MM.1S (cell line): ENCODE measurements at regions not wholly inside any gene's neighbourhood (a gene's known extent, or its start where the extent isn't known, plus 50 kb on each side); places are given as distances from the start of the nearest gene placed in this dataset.
"Not testable (repeated sequence)": the region's sequence is repeated elsewhere in the genome, so short reads cannot be mapped to it uniquely, and the experiment has no call there.

Source experiments
- DNase-seq: peaks from one replicate; pipeline ENCODE4 v3.0.0-alpha.2; 2015
- H2AFZ ChIP-seq: fragments of 300-600 bp; sonication (generic); 2 replicates; pipeline ENCODE4 v1.6.0; 2016; ENCODE audit warnings: antibody characterized with exemption, low read length
- H3F3A ChIP-seq: fragments of 300-600 bp; sonication (generic); 2 replicates; pipeline ENCODE4 v1.6.1; 2016; ENCODE audit warnings: mild to moderate bottlenecking, antibody characterized with exemption, low read length, moderate library complexity, mixed read lengths; ENCODE audit not compliant: insufficient read depth
- H3K27ac ChIP-seq: fragments of 300-600 bp; sonication (generic); 2 replicates; pipeline ENCODE4 v1.5.1; 2016; ENCODE audit warnings: mild to moderate bottlenecking, low read length
- H3K27me3 ChIP-seq: fragments of 300-600 bp; sonication (generic); replicated peaks from 2 replicates; pipeline ENCODE4 v1.6.0; 2016; ENCODE audit warnings: low read length; ENCODE audit not compliant: insufficient read depth
- H3K36me3 ChIP-seq: fragments of 300-600 bp; sonication (generic); replicated peaks from 2 replicates; pipeline ENCODE4 v1.6.1; 2016; ENCODE audit warnings: mild to moderate bottlenecking, low read length, mixed read lengths; ENCODE audit not compliant: insufficient read depth
- H3K4me1 ChIP-seq: fragments of 300-600 bp; sonication (generic); 2 replicates; pipeline ENCODE4 v1.6.1; 2016; ENCODE audit warnings: low read length, mixed read lengths
- H3K4me2 ChIP-seq: fragments of 300-600 bp; sonication (generic); 2 replicates; pipeline ENCODE4 v1.6.0; 2016; ENCODE audit warnings: low read depth, low read length
- H3K4me3 ChIP-seq: fragments of 300-600 bp; sonication (generic); 2 replicates; pipeline ENCODE4 v1.5.1; 2016; ENCODE audit warnings: low read length, mixed read lengths
- H3K79me2 ChIP-seq: fragments of 300-600 bp; sonication (generic); 2 replicates; pipeline ENCODE4 v1.6.1; 2016; ENCODE audit warnings: mixed run types, low read length, mixed read lengths
- H3K9ac ChIP-seq: fragments of 300-600 bp; sonication (generic); 2 replicates; pipeline ENCODE4 v1.6.1; 2016; ENCODE audit warnings: low read length, mixed read lengths
- H3K9me2 ChIP-seq: fragments of 300-600 bp; sonication (generic); replicated peaks from 2 replicates; pipeline ENCODE4 v1.6.1; 2016; ENCODE audit warnings: mild to moderate bottlenecking, low read length, mixed read lengths; ENCODE audit not compliant: insufficient read depth
- H3K9me3 ChIP-seq: fragments of 300-600 bp; sonication (generic); replicated peaks from 2 replicates; pipeline ENCODE4 v1.6.1; 2016; ENCODE audit warnings: mild to moderate bottlenecking, low read length, mixed read lengths; ENCODE audit not compliant: insufficient read depth
- H4K20me1 ChIP-seq: fragments of 300-600 bp; sonication (generic); 2 replicates; pipeline ENCODE4 v1.6.1; 2016; ENCODE audit warnings: mild to moderate bottlenecking, low read length, moderate library complexity, mixed read lengths; ENCODE audit not compliant: insufficient read depth
- EZH2 ChIP-seq: fragments of 300-600 bp; sonication (generic); optimal IDR thresholded peaks from 2 replicates; pipeline ENCODE3; 2017; ENCODE audit warnings: low read depth, mild to moderate bottlenecking, antibody characterized with exemption, low read length, mixed read lengths
- EZH2phosphoT487 ChIP-seq: fragments of 300-600 bp; sonication (generic); IDR thresholded peaks from 2 replicates; pipeline ENCODE4 v1.6.1; 2018; ENCODE audit warnings: antibody characterized with exemption, low read length
- TF ChIP-seq, protein P1 (sequence below): fragments of 300-600 bp; sonication (generic); IDR thresholded peaks from 2 replicates; pipeline ENCODE4 v1.5.1; 2016; ENCODE audit warnings: antibody characterized with exemption, low read length, mixed read lengths

DNA sequence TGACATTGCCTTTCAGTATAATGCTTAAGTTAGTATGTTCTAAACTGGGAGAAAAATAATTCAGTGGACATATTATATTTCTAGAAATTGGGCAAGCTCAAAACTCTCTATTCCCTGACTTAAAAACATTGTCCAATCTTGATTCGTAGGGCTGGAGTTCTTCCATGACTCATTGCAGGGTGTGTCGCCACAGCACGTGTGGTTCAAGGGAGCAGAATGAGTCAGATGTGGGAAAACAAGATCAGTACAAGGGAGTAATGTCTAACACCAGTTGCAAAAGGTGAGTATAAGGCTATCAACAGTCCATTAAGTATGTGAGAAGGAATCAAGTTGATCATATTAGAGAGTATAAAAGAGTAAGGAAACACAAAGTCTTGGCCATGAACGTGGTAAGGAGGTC, 887.0 kb downstream of the TMTC2 start:
- Histone ChIP-seq H3K4me2 (no peak overlapping the region), H3F3A (no peaks in the 10 kb centered on the region), H3K9ac (no peak overlapping the region), H4K20me1 (no peaks in the 10 kb centered on the region), H3K36me3 (no peaks in the 10 kb centered on the region), H3K9me3 (no peaks in the 10 kb centered on the region), H3K4me3 (no peak overlapping the region), H3K27me3 (no peaks in the 10 kb centered on the region), H2AFZ (no peak overlapping the region), H3K9me2 (no peaks in the 10 kb centered on the region), H3K79me2 (no peaks in the 10 kb centered on the region), H3K4me1 (no peaks in the 10 kb centered on the region), H3K27ac (no peak overlapping the region)
- TF ChIP-seq EZH2phosphoT487 (no peak), EZH2 (no peak)
- TF ChIP-seq, protein P1, sequence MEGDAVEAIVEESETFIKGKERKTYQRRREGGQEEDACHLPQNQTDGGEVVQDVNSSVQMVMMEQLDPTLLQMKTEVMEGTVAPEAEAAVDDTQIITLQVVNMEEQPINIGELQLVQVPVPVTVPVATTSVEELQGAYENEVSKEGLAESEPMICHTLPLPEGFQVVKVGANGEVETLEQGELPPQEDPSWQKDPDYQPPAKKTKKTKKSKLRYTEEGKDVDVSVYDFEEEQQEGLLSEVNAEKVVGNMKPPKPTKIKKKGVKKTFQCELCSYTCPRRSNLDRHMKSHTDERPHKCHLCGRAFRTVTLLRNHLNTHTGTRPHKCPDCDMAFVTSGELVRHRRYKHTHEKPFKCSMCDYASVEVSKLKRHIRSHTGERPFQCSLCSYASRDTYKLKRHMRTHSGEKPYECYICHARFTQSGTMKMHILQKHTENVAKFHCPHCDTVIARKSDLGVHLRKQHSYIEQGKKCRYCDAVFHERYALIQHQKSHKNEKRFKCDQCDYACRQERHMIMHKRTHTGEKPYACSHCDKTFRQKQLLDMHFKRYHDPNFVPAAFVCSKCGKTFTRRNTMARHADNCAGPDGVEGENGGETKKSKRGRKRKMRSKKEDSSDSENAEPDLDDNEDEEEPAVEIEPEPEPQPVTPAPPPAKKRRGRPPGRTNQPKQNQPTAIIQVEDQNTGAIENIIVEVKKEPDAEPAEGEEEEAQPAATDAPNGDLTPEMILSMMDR: no peak
- no peak for DNase-seq

DNA sequence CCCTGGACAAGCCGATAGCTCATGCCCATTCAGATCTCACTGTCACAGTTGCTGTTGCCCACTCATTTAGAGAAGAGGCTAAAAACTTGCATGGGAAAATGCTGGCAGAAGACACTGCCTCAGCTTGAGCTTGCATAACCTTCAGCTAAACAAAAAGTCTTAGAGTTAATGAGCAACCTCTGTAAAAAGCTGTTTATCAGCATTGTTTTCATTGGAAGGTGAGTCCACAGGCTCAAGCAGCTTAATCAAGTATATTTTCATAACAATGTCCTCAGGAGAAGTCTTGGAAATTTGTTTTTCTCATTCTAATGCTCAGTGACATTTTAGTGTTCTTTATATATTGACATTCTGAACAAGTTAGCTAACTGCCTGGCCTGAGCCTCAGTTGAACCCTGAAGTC, 872.9 kb downstream of the TMTC2 start:
- no peaks in the 10 kb centered on the region for H3K4me1 ChIP-seq
- H3K9me2 ChIP-seq: no peaks in the 10 kb centered on the region
- no peaks in the 10 kb centered on the region for H3F3A ChIP-seq
- no peaks in the 10 kb centered on the region for H3K27me3 ChIP-seq
- no peaks in the 10 kb centered on the region for H3K9me3 ChIP-seq
- H4K20me1 ChIP-seq: no peaks in the 10 kb centered on the region
- TF ChIP-seq EZH2 (no peak), EZH2phosphoT487 (no peak)
- TF ChIP-seq, protein P1: no peak
- H2AFZ ChIP-seq: no peak overlapping the region
- no peak overlapping the region for H3K4me2 ChIP-seq
- no peak overlapping the region for H3K9ac ChIP-seq
- no peak for DNase-seq
- H3K27ac ChIP-seq: no peak overlapping the region
- H3K4me3 ChIP-seq: no peak overlapping the region
- H3K36me3 ChIP-seq: no peaks in the 10 kb centered on the region
- H3K79me2 ChIP-seq: no peaks in the 10 kb centered on the region

DNA sequence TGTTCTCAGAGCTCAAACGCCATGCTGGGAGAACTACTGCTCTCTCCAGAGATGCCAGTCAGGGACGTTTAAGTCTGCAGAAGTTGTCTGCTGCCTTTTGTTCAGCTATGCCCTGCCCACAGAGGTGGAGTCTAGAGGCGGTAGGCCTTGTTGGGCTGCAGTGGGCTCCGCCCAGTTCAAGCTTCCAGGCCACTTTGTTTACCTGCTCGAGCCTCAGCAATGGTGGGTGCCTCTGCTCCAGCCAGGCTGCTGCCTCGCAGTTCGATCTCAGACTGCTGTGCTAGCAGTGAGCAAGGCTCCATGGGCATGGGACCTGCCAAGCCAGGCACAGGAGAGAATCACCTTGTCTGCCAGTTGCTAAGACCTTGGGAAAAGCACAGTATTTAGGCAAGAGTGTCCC, 869.3 kb downstream of the TMTC2 start:
- not testable (repeated sequence) for H3K9ac ChIP-seq, H3K79me2 ChIP-seq, H3K9me2 ChIP-seq, H3K27me3 ChIP-seq, H3F3A ChIP-seq, H3K9me3 ChIP-seq, H3K4me1 ChIP-seq, H3K4me3 ChIP-seq, H3K4me2 ChIP-seq, H3K36me3 ChIP-seq, H2AFZ ChIP-seq, H4K20me1 ChIP-seq, DNase-seq, H3K27ac ChIP-seq

- no peaks in the 10 kb centered on the region for H3K9me3 ChIP-seq
Observed at GRCh38 chr12:83541446-83541845, 854.7 kb downstream of the TMTC2 start.

More at GRCh38 chr12:83541446-83541845, 854.7 kb downstream of the TMTC2 start:
- Histone ChIP-seq H3K9ac (no peak overlapping the region), H3K27ac (no peak overlapping the region), H3K4me1 (no peaks in the 10 kb centered on the region), H3K4me2 (no peak overlapping the region), H3K27me3 (no peaks in the 10 kb centered on the region), H2AFZ (no peak overlapping the region), H3K4me3 (no peak overlapping the region), H4K20me1 (no peaks in the 10 kb centered on the region), H3K79me2 (no peaks in the 10 kb centered on the region), H3F3A (no peaks in the 10 kb centered on the region), H3K36me3 (no peaks in the 10 kb centered on the region), H3K9me2 (no peaks in the 10 kb centered on the region; the same call in 1 of the 2 replicates)
- TF ChIP-seq, protein P1: no peak
- no peak for TF ChIP-seq EZH2phosphoT487
- no peak for TF ChIP-seq EZH2
- DNase-seq: no peak
